ENCODE measurements at regions not wholly inside any gene's neighbourhood (a gene's known extent, or its start where the extent isn't known, plus 50 kb on each side); places are given as distances from the start of the nearest gene placed in this dataset.
A peak's percentile ranks its signal among the peaks of the same experiment; 100 is the strongest.

DNA sequence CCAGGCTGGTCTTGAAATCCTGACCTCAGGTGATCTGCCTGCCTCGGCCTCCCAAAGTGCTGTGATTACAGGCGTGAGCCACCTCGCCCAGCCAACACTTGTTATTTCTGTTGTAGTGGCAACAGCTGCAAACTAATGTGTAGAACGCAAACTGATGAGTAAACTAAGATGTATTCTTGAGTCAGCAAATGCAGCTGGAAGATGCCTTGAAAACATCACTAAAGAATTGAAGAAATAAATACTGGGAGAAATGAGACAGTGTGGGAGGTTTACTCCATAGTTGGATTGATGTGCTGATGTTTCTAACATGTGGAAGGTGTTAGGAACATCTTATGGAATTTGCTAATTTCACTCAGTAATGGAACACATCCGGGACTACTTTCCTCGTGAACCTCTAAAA lies 61.3 kb upstream of the KCNE2 start:
- no peak for DNase-seq
- intact Hi-C loops (cut with DNase I) = no loop called here

DNA sequence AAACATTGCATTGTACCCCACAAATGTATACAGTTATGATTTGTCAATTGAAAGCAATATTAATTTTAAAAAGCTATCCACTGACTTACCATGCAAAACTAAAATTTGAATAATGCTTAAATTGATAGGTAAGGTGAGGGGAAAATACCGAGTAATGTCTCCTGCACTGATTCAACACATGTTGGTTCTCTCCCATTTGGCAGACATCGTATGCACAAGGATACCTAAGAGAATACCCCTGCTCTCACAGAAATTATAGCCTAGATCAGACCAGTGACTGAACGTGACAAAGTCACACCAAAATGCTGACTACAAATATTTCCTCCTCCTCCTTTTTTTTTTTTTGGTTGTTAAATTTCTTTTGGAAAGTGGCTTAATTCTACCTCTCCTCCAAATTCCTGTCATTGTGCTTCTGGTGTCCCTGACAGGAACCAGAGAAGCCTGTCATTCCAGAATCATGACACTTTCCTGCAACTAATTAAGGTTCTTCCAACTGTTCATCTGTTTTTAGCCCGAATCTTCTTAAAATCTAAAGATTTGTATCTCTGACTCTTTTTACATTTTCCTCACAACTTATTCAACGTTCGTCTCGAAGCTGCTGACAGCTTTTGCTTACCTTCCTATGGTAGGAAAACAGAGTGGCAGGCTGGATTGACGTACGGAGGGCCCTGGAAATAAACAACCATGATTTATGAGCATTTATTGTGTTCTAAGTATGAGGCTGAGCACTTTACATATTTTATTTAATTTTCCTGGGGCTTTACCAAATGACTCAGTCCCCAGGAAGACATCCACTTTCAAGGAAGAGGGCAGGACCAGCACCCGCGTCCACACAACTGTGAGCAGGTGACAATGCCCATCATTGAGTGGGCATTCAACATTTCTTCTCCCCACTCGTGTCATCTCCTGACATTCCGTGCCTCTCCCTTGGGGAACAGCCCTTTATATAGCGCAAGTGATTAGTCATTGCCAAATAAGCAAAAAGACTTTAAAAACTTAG lies 57.9 kb upstream of the KCNE2 start:
- peak in 1 of 42 donors; percentile 11 for DNase-seq
- intact Hi-C loops (cut with DNase I) = no loop called here

DNA sequence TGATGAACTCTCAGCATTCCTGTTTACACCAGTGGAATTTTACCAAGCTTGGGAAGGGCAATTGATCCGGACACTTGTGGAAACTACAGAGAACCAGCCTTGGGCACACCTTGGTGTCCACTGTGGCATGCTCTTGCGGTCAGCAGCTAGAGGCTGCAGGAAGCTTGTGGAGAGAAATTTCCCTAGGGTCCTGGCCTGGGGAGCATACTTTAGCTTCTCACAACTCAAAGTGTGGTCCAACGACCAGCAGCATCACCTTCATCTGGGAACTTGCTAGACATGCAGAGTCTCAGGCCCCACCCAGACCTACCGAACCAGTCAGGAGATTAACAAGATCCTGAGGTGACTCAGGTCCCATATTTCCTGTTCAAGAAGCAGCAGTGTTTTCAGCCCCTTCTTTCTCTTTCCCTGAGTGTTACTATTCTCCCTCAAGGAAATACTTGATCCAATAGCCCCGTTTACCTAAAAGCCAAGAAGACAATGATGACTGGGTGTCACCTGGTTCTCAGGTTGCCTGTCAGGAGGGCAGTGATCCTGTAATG lies 55.7 kb upstream of the KCNE2 start:
- intact Hi-C loops (cut with DNase I) = no loop called here
- DNase-seq = no peak

DNA sequence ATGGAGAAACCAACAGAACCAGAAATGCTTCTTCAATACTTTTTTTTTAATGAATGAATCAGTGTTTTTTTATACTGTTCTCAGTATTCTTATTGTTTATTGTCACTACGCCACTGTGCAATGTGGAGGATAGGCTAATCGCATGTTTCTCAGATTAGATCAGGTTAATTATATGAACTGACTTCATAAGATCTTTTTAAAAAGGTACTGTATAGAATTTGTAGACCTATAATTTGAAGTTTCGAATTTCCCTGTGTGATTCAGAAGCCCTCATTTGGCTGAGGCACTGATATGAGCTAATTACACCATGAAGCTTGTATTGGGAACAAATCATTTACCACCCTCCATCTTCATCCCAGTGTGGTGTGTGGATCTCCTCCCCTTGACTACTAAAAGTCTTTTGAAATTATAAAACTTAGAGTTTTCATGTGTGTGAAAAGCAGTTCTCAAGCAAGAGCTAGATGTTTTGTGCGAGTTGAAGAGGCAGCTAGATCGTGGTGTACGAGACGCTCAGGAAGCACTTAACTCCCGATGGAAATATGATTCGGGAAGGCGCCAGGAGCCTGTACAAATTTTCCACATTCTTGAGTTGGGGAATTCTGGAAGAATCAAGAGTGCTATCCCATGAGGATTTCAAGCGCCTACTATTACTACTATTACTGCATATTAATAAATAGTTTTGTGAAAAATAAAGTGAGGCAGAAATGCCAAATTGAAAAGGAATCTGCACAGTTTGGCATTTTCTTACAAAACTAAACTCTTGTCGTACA lies 52.1 kb upstream of the KCNE2 start:
- no peak for DNase-seq
- intact Hi-C loops (cut with DNase I) = no loop called here

DNA sequence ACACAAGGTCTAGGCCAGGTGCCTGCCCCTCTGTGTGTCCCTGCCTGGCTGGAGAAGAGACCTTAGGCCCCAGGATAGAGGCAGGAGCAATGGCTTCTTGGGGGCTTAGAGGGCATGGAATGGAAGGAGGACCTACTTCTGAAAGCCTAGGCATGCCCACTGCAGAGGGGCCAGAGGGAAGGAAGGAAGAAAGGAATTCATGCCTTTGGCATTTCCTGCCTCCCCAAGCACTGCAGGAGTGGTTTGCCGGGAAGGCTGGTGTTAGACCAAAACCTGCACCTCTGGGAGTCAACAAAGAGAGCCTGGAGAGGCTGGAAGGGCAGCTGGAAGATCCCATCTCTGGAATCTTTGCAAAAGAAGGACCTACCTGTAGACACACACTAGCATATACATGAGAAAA lies 50.7 kb upstream of the KCNE2 start:
- intact Hi-C loops (cut with DNase I) = no loop called here
- no peak for DNase-seq
